HepG2 (cell line): ENCODE measurements at regions not wholly inside any gene's neighbourhood (a gene's known extent, or its start where the extent isn't known, plus 50 kb on each side); places are given as distances from the start of the nearest gene placed in this dataset.

Experiments used
- ATAC-seq: fragments of 200-7000 bp; cut with Tn5 transposase; 3 replicates; pipeline ENCODE4 v1.9.1; 2020; ENCODE audit warnings: mild to moderate bottlenecking, moderate library complexity
- BruUV-seq: library from RNA; stranded (reverse); fragments of 400-500 nt; replicated peaks from 2 replicates; lab custom pipeline; 2021; lab: Mats Ljungman, UMichigan
- CTCF ChIA-PET: fragments of 300-600 bp; formaldehyde crosslinking; extraction: SDS; loops from one replicate; lab custom pipeline; 2021; ENCODE audit warnings: low total read pairs, inconsistent platforms, low intra/inter-chr PET ratio; lab: Yijun Ruan, JAX
- POLR2A ChIA-PET: fragments of 350-600 bp; sonication (Branson Sonifier 250); formaldehyde crosslinking; loops from one replicate; lab custom pipeline; 2020; ENCODE audit warnings: antibody characterized with exemption, inconsistent platforms; lab: Yijun Ruan, JAX
- DNase-seq: peaks from one replicate; pipeline ENCODE4 v3.0.0-alpha.2; 2015; ENCODE audit warnings: low spot score
- FAIRE-seq: peaks from 3 replicates; lab custom pipeline; 2011; peaks lifted over from hg19 to GRCh38; lab: Jason Lieb, UNC
- H2AFZ ChIP-seq: one replicate; pipeline ENCODE4 v1.6.1; 2011; ENCODE audit warnings: low read length, inconsistent platforms
- H3K27ac ChIP-seq: fragments of 300-600 bp; 3 replicates; pipeline ENCODE4 v1.8.0; 2011; ENCODE audit warnings: mixed run types, mild to moderate bottlenecking, mixed read lengths, low read length, inconsistent platforms; ENCODE audit not compliant: insufficient read depth; ENCODE audit errors: extremely low read length
- H3K27me3 ChIP-seq, 2 experiments: fragments of 200-600 bp in 1 of 2; 2 replicates in 1 of 2; 3 replicates in 1 of 2; pipeline versions ENCODE4 v1.6.0 to v1.8.0; 2011; ENCODE audit warnings: low read length in 2 of 2, mild to moderate bottlenecking in 2 of 2, moderate library complexity in 2 of 2, inconsistent platforms in 1 of 2; ENCODE audit not compliant: insufficient read depth in 2 of 2, control insufficient read depth in 1 of 2
- H3K36me3 ChIP-seq, 2 experiments: fragments of 200-600 bp in 1 of 2; replicated peaks in 1 of 2; 2 replicates in 1 of 2; 3 replicates in 1 of 2; pipeline versions ENCODE4 v1.5.1 to v1.8.0; 2011; ENCODE audit warnings: low read length in 2 of 2, inconsistent platforms in 1 of 2; ENCODE audit not compliant: insufficient read depth in 2 of 2, control insufficient read depth in 1 of 2
- H3K4me1 ChIP-seq: 2 replicates; pipeline ENCODE4 v1.5.1; 2012; ENCODE audit warnings: low read length, inconsistent platforms; ENCODE audit not compliant: insufficient read depth
- H3K4me2 ChIP-seq: 2 replicates; pipeline ENCODE4 v1.6.0; 2011; ENCODE audit warnings: low read depth, low read length, inconsistent platforms
- H3K4me3 ChIP-seq, 3 experiments: fragments of 200-600 bp in 1 of 3; sonication (generic), shearing (Covaris generic) in 1 of 3; replicated peaks in 1 of 3; 2 replicates each; pipeline ENCODE4 v1.5.1; 2011 to 2016; ENCODE audit warnings: low read length in 3 of 3, inconsistent platforms in 2 of 3, low read depth in 2 of 3, mild to moderate bottlenecking in 2 of 3, control low read depth in 1 of 3, mixed read lengths in 1 of 3; ENCODE audit not compliant: insufficient read depth in 1 of 3
- H3K79me2 ChIP-seq: one replicate; pipeline ENCODE4 v1.6.1; 2011; ENCODE audit warnings: low read length, inconsistent platforms; ENCODE audit not compliant: insufficient read depth
- H3K9ac ChIP-seq: 2 replicates; pipeline ENCODE4 v1.6.0; 2011; ENCODE audit warnings: mild to moderate bottlenecking, low read depth, low read length, inconsistent platforms; ENCODE audit not compliant: insufficient read depth
- H3K9me3 ChIP-seq: 2 replicates; pipeline ENCODE4 v1.5.1; 2012; ENCODE audit warnings: mild to moderate bottlenecking, low read length
- H4K20me1 ChIP-seq: 2 replicates; pipeline ENCODE4 v1.6.0; 2011; ENCODE audit warnings: inconsistent platforms, mild to moderate bottlenecking, low read length, moderate library complexity; ENCODE audit not compliant: insufficient read depth
- ATAD3A ChIP-seq: sonication (generic); formaldehyde crosslinking; IDR thresholded peaks from 2 replicates; pipeline ENCODE4 v1.4.0; 2020; ENCODE audit warnings: missing genetic modification reagents
- FOXO1 ChIP-seq: sonication (generic); formaldehyde crosslinking; IDR thresholded peaks from 2 replicates; pipeline ENCODE4 v1.4.0; 2020; ENCODE audit warnings: missing genetic modification reagents
- GZF1 ChIP-seq: sonication (generic); formaldehyde crosslinking; IDR thresholded peaks from 2 replicates; pipeline ENCODE4 v1.5.1; 2020; ENCODE audit warnings: mild to moderate bottlenecking, missing genetic modification reagents
- HOXA3 ChIP-seq: sonication (generic); formaldehyde crosslinking; IDR thresholded peaks from 2 replicates; pipeline ENCODE4 v1.5.0; 2020; ENCODE audit warnings: missing genetic modification reagents
- KLF6 ChIP-seq: IDR thresholded peaks from 2 replicates; pipeline ENCODE4 v1.8.0; 2016; ENCODE audit warnings: missing biosample characterization, missing genetic modification reagents
- MYC ChIP-seq: sonication (generic); formaldehyde crosslinking; IDR thresholded peaks from 2 replicates; pipeline ENCODE4 v1.9.0; 2021; ENCODE audit warnings: missing genetic modification reagents, borderline replicate concordance
- RAD21 ChIP-seq: fragments of 450-650 bp; formaldehyde crosslinking; IDR thresholded peaks from 2 replicates; pipeline ENCODE4 v1.5.0; 2020; ENCODE audit warnings: mild to moderate bottlenecking
- ZFP36L2 ChIP-seq: sonication (generic); formaldehyde crosslinking; IDR thresholded peaks from 2 replicates; pipeline ENCODE4 v1.4.0; 2020; ENCODE audit warnings: missing genetic modification reagents
- ZFP62 ChIP-seq: sonication (generic); formaldehyde crosslinking; IDR thresholded peaks from 2 replicates; pipeline ENCODE4 v1.4.0; 2020; ENCODE audit warnings: missing genetic modification reagents
- ZNF138 ChIP-seq: sonication (generic); formaldehyde crosslinking; IDR thresholded peaks from 2 replicates; pipeline ENCODE4 v1.5.0; 2020; ENCODE audit warnings: mild to moderate bottlenecking, low read depth, missing genetic modification reagents
- ZNF224 ChIP-seq: sonication (generic); formaldehyde crosslinking; IDR thresholded peaks from 2 replicates; pipeline ENCODE4 v1.5.0; 2020; ENCODE audit warnings: mild to moderate bottlenecking, missing genetic modification reagents
- ZNF382 ChIP-seq: sonication (generic); formaldehyde crosslinking; IDR thresholded peaks from 2 replicates; pipeline ENCODE4 v1.5.0; 2020; ENCODE audit warnings: missing genetic modification reagents, mild to moderate bottlenecking, borderline replicate concordance
- ZNF496 ChIP-seq: sonication (generic); formaldehyde crosslinking; IDR thresholded peaks from 2 replicates; pipeline ENCODE4 v1.8.1; 2023; ENCODE audit warnings: mild to moderate bottlenecking, moderate library complexity, missing genetic modification reagents; ENCODE audit not compliant: insufficient replicate concordance
- ZSCAN29 ChIP-seq: sonication (generic); formaldehyde crosslinking; conservative IDR thresholded peaks from 2 replicates; pipeline ENCODE4 v1.4.0; 2020; ENCODE audit warnings: mild to moderate bottlenecking, missing genetic modification reagents
- WGBS: methylation state at CpG from one replicate; pipeline ENCODE4 v1.1.6; 2017; ENCODE audit warnings: low lambda C conversion rate; 5-methylcytosine and 5-hydroxymethylcytosine counted together
- in situ Hi-C: cut with HindIII; loops from 2 replicates; pipeline ENCODE4 v1.10.0; 2017; ENCODE audit warnings: low pct_unique_long_range_greater_than_20kb; ENCODE audit not compliant: extremely low pct_ligation_motif_present
- intact Hi-C: fragments of 100-400 bp; cut with micrococcal nuclease; formaldehyde crosslinking; loops from one replicate; pipeline ENCODE4 v1.10.0; 2022; ENCODE audit not compliant: unreplicated experiment
- TF ChIP-seq, protein P1 (sequence below): sonication (generic); formaldehyde crosslinking; IDR thresholded peaks from 2 replicates; pipeline ENCODE4 v1.5.1; 2020; ENCODE audit warnings: missing genetic modification reagents, mild to moderate bottlenecking, borderline replicate concordance
- TF ChIP-seq, protein P2 (sequence below): sonication (generic); formaldehyde crosslinking; IDR thresholded peaks from 2 replicates; pipeline ENCODE4 v1.8.0; 2022; ENCODE audit warnings: missing genetic modification reagents, mild to moderate bottlenecking, borderline replicate concordance

DNA sequence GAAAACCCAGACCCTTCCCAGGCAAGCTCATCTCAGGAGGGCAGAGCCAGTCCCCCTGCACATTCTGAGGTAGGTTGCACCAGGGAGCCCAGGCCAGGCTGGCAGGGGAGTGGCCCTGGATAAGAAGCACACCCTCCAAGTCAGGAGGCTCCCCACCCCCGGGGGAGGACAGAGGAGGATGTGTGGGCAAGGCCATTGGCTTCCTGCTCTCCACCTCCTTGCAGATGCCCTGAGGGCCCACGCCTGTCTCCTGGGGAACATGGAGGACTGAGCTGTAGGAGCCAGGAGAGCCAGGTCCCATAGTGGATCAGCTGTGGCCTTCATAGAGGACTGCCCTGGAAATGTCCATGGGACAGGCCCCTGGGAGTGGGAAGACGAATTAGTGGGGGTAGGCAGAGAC is 126.7 kb downstream of the IRF8 start (continued):
- no peak for TF ChIP-seq GZF1 (CRISPR knock-in tag)
- TF ChIP-seq RAD21 (CRISPR knock-in tag): no peak
- TF ChIP-seq, all 625 proteins: peak for 0

DNA sequence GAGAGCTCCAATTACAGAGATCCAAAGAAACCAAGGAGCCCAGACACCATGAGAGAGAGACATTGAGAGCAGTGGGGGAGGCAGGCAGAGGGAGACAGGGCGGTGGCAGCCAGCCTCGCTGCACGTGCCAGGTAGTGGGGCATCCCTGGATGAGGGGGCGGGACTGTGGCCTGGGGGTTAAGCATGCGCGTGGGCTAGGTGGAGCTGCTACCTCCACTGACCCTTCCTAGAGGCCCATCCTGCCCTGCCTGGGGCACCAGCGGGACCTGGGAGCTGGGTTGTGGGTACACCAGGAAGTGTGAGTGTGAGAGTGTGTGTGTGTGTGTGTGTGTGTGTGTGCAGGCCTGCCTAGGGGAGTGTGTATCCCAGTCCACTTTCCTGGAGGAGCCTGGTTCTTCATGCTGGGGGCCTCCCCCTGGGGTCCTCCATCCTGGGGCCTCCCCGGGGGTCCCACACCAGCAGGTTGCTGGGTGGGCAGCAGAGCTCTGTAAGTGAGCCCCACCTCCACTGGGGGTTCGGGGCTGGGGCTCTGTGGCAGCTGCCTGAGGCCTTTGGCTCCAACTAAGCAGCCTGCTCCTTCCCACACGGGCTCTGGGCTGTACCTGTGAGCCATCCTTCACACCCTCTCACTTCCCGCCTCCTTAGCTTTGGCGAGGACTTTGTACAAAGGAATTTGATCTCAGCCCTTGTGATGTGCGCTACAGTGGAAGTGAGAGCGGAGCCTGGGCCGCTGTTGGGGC is 127.4 kb downstream of the IRF8 start:
- TF ChIP-seq HOXA3 (CRISPR knock-in tag): no peak
- no peak for TF ChIP-seq ZFP62
- TF ChIP-seq ZNF382 (CRISPR knock-in tag): no peak
- TF ChIP-seq, protein P1, sequence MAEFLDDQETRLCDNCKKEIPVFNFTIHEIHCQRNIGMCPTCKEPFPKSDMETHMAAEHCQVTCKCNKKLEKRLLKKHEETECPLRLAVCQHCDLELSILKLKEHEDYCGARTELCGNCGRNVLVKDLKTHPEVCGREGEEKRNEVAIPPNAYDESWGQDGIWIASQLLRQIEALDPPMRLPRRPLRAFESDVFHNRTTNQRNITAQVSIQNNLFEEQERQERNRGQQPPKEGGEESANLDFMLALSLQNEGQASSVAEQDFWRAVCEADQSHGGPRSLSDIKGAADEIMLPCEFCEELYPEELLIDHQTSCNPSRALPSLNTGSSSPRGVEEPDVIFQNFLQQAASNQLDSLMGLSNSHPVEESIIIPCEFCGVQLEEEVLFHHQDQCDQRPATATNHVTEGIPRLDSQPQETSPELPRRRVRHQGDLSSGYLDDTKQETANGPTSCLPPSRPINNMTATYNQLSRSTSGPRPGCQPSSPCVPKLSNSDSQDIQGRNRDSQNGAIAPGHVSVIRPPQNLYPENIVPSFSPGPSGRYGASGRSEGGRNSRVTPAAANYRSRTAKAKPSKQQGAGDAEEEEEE: no peak
- TF ChIP-seq, protein P2, sequence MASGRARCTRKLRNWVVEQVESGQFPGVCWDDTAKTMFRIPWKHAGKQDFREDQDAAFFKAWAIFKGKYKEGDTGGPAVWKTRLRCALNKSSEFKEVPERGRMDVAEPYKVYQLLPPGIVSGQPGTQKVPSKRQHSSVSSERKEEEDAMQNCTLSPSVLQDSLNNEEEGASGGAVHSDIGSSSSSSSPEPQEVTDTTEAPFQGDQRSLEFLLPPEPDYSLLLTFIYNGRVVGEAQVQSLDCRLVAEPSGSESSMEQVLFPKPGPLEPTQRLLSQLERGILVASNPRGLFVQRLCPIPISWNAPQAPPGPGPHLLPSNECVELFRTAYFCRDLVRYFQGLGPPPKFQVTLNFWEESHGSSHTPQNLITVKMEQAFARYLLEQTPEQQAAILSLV (CRISPR knock-in tag): no peak
- TF ChIP-seq ZNF496 (CRISPR knock-in tag): no peak
- TF ChIP-seq ATAD3A (CRISPR knock-in tag): no peak
- TF ChIP-seq MYC: no peak
- TF ChIP-seq KLF6 (CRISPR knock-in tag): no peak
- TF ChIP-seq ZNF138 (CRISPR knock-in tag): no peak
- no peak for TF ChIP-seq ZNF224 (CRISPR knock-in tag)
- no peak for TF ChIP-seq ZFP36L2 (CRISPR knock-in tag)
- no peak for TF ChIP-seq FOXO1 (CRISPR knock-in tag)
- no peak for TF ChIP-seq ZSCAN29 (CRISPR knock-in tag)
- TF ChIP-seq, all 625 proteins: peak for 0
- intact Hi-C loops (no loop called here), in situ Hi-C loops (no loop called here)
- FAIRE-seq (no peak), ATAC-seq (peak; percentile 20), DNase-seq (no peak)
- BruUV-seq: no TSS peak
- no peak overlapping the region for H3K9ac ChIP-seq
- CTCF ChIA-PET: no interaction called here
- no peak overlapping the region for H3K27ac ChIP-seq
- H3K9me3 ChIP-seq: peaks cover 8% of the 10 kb centered on the region
- H4K20me1 ChIP-seq: no peaks in the 10 kb centered on the region
- H2AFZ ChIP-seq: no peak overlapping the region
- POLR2A ChIA-PET: no interaction called here
- WGBS: 25% methylated on average over 13 of the region's 15 CpGs
- no peaks in the 10 kb centered on the region for H3K79me2 ChIP-seq
- H3K27me3 ChIP-seq: peaks cover 10 to 34% of the 10 kb centered on the region in 2 experiments; a peak in 4 of 5 replicates
- no peaks in the 10 kb centered on the region for H3K4me1 ChIP-seq
- no peak overlapping the region for H3K4me3 ChIP-seq
- H3K4me2 ChIP-seq: no peak overlapping the region
- no peaks in the 10 kb centered on the region for H3K36me3 ChIP-seq
